ENCODE measurements at regions not wholly inside any gene's neighbourhood (a gene's known extent, or its start where the extent isn't known, plus 50 kb on each side); places are given as distances from the start of the nearest gene placed in this dataset.

DNA sequence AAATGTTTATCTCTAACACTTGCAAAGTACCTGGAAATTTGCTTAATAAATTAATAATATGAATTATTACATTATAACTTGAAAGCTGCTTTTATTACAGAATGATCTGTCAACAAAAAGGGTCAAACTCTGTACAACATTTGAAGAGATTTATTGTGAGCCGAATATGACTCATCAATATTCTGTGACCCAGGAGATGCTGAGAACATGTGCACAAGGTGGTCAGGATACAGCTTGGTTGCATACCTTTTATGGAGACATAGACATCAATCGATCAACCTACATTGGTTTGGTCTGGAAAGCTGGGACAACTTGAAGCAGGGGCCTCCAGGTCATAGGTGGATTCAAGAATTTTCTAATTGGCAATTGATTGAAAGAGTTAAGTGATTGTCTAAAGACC lies 79.0 kb downstream of the RNASET2 start:
- TF ChIP-seq, protein P1, sequence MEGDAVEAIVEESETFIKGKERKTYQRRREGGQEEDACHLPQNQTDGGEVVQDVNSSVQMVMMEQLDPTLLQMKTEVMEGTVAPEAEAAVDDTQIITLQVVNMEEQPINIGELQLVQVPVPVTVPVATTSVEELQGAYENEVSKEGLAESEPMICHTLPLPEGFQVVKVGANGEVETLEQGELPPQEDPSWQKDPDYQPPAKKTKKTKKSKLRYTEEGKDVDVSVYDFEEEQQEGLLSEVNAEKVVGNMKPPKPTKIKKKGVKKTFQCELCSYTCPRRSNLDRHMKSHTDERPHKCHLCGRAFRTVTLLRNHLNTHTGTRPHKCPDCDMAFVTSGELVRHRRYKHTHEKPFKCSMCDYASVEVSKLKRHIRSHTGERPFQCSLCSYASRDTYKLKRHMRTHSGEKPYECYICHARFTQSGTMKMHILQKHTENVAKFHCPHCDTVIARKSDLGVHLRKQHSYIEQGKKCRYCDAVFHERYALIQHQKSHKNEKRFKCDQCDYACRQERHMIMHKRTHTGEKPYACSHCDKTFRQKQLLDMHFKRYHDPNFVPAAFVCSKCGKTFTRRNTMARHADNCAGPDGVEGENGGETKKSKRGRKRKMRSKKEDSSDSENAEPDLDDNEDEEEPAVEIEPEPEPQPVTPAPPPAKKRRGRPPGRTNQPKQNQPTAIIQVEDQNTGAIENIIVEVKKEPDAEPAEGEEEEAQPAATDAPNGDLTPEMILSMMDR (IDR thresholded peaks at IDR 0.05) = no peak
- TF ChIP-seq POLR2A (IDR thresholded peaks at IDR 0.05) = no peak
